Keratinocyte (primary cell): ENCODE measurements at regions not wholly inside any gene's neighbourhood (a gene's known extent, or its start where the extent isn't known, plus 50 kb on each side); places are given as distances from the start of the nearest gene placed in this dataset.

Experiments
- DNase-seq: peaks from one replicate; pipeline ENCODE4 v3.0.0-alpha.2; 2011; ENCODE audit warnings: low read depth, missing footprints, low spot score
- FAIRE-seq: peaks from 2 replicates; lab custom pipeline; 2011; peaks lifted over from hg19 to GRCh38; lab: Jason Lieb, UNC
- H2AFZ ChIP-seq: 2 replicates; pipeline ENCODE4 v1.6.0; 2012; ENCODE audit warnings: low read length, control low read depth, inconsistent platforms; ENCODE audit not compliant: control insufficient read depth
- H3K27ac ChIP-seq: 2 replicates; pipeline ENCODE4 v1.5.1; 2011; ENCODE audit warnings: low read length; ENCODE audit not compliant: control insufficient read depth, insufficient read depth
- H3K27me3 ChIP-seq: 3 replicates; pipeline ENCODE4 v1.6.0; 2011; ENCODE audit warnings: low read length; ENCODE audit not compliant: control insufficient read depth, insufficient read depth; ENCODE audit errors: extremely low read depth
- H3K36me3 ChIP-seq, 2 experiments: 2 replicates in 1 of 2; 3 replicates in 1 of 2; pipeline ENCODE4 v1.5.1; 2011; ENCODE audit warnings: low read length in 2 of 2, mild to moderate bottlenecking in 1 of 2; ENCODE audit not compliant: control insufficient read depth in 2 of 2, insufficient read depth in 2 of 2; ENCODE audit errors: extremely low read depth in 1 of 2
- H3K4me1 ChIP-seq: 3 replicates; pipeline ENCODE4 v1.5.1; 2011; ENCODE audit warnings: low read length; ENCODE audit not compliant: control insufficient read depth, insufficient read depth; ENCODE audit errors: extremely low read depth
- H3K4me2 ChIP-seq: 3 replicates; pipeline ENCODE4 v1.6.0; 2011; ENCODE audit warnings: low read depth, low read length; ENCODE audit not compliant: control insufficient read depth, insufficient read depth; ENCODE audit errors: extremely low read depth
- H3K4me3 ChIP-seq, 3 experiments: fragments of 200-600 bp in 1 of 3; sonication (generic) in 1 of 3; 2 replicates in 2 of 3; 3 replicates in 1 of 3; pipeline ENCODE4 v1.5.1; 2011 to 2016; ENCODE audit warnings: low read length in 3 of 3, mild to moderate bottlenecking in 3 of 3, control low read depth in 2 of 3, inconsistent platforms in 1 of 3, low read depth in 1 of 3, mixed read lengths in 1 of 3, mixed run types in 1 of 3, moderate library complexity in 1 of 3; ENCODE audit not compliant: control insufficient read depth in 2 of 3, insufficient read depth in 2 of 3; ENCODE audit errors: extremely low read depth in 1 of 3
- H3K79me2 ChIP-seq: 2 replicates; pipeline ENCODE4 v1.6.0; 2012; ENCODE audit warnings: low read length; ENCODE audit not compliant: control insufficient read depth, insufficient read depth
- H3K9ac ChIP-seq: 3 replicates; pipeline ENCODE4 v1.6.0; 2011; ENCODE audit warnings: low read length; ENCODE audit not compliant: control insufficient read depth, insufficient read depth; ENCODE audit errors: extremely low read depth
- H3K9me1 ChIP-seq: 3 replicates; pipeline ENCODE4 v1.6.0; 2011; ENCODE audit warnings: low read length; ENCODE audit not compliant: control insufficient read depth, insufficient read depth; ENCODE audit errors: extremely low read depth
- H3K9me3 ChIP-seq: 2 replicates; pipeline ENCODE4 v1.5.1; 2012; ENCODE audit warnings: low read depth, low read length; ENCODE audit not compliant: control insufficient read depth
- H4K20me1 ChIP-seq: 3 replicates; pipeline ENCODE4 v1.6.0; 2011; ENCODE audit warnings: low read length; ENCODE audit not compliant: control insufficient read depth, insufficient read depth; ENCODE audit errors: extremely low read depth
- CTCF ChIP-seq, 3 experiments: IDR thresholded peaks in 1 of 3; conservative IDR thresholded peaks in 1 of 3; optimal IDR thresholded peaks in 1 of 3; 2 replicates in 2 of 3; 3 replicates in 1 of 3; pipeline versions ENCODE3 to v1.5.1; 2011; ENCODE audit warnings: low read length in 3 of 3, mild to moderate bottlenecking in 3 of 3, moderate library complexity in 2 of 3, control low read depth in 1 of 3, inconsistent platforms in 1 of 3; ENCODE audit not compliant: insufficient read depth in 2 of 3; ENCODE audit errors: extremely low read depth in 1 of 3
- EZH2 ChIP-seq: IDR thresholded peaks from one replicate; pipeline ENCODE4 v1.6.1; 2012; ENCODE audit warnings: inconsistent platforms, mild to moderate bottlenecking, low read length, moderate library complexity
- dilution Hi-C: fragments of 300-500 bp; cut with MboI; formaldehyde crosslinking; loops from one replicate; pipeline ENCODE4 v1.7.0; 2020; ENCODE audit warnings: low sequenced_read_pairs; ENCODE audit not compliant: extremely low pct_ligation_motif_present

GRCh38 chr16:79658301-79659033 is 57.9 kb upstream of the MAF start:
- no peaks in the 10 kb centered on the region for H3K27me3 ChIP-seq
- no peaks in the 10 kb centered on the region for H3K9me3 ChIP-seq
- TF ChIP-seq CTCF (optimal IDR thresholded peaks at IDR 0.05 in 1 of 3, IDR thresholded peaks at IDR 0.05 in 1 of 3, conservative IDR thresholded peaks at IDR 0.05 in 1 of 3; ENCODE audit: extremely low read depth in 1 of 3, insufficient read depth in 2 of 3, low read length in 3 of 3) (no peak), EZH2 (no peak)
- dilution Hi-C loops, result no loop called here
- H4K20me1 ChIP-seq, result no peaks in the 10 kb centered on the region
- peak; percentile 86 for DNase-seq
- no peaks in the 10 kb centered on the region for H3K9me1 ChIP-seq
- peak overlapping the region; percentile 96 for H3K27ac ChIP-seq
- peak overlapping the region; percentile 79 for H3K9ac ChIP-seq
- peak; percentile 97 for FAIRE-seq
- no peaks in the 10 kb centered on the region for H3K79me2 ChIP-seq
- H3K4me2 ChIP-seq, result peak overlapping the region; percentile 90
- peak overlapping the region in 2 of 3 experiments; percentile 36 to 47 for H3K4me3 ChIP-seq
- H3K4me1 ChIP-seq, result peaks cover 36% of the 10 kb centered on the region
- no peaks in the 10 kb centered on the region for H3K36me3 ChIP-seq
- H2AFZ ChIP-seq, result peak overlapping the region; percentile 85

GRCh38 chr16:79656553-79657115 is 56.1 kb upstream of the MAF start:
- H3K4me2 ChIP-seq, result no peak overlapping the region
- no peak overlapping the region for H2AFZ ChIP-seq
- H3K9me1 ChIP-seq, result no peaks in the 10 kb centered on the region
- H3K36me3 ChIP-seq, result no peaks in the 10 kb centered on the region
- H3K4me3 ChIP-seq, result no peak overlapping the region
- H3K27me3 ChIP-seq, result no peaks in the 10 kb centered on the region
- H3K9me3 ChIP-seq, result no peaks in the 10 kb centered on the region
- no peak for DNase-seq
- H3K27ac ChIP-seq, result no peak overlapping the region
- H3K4me1 ChIP-seq, result peaks cover 42% of the 10 kb centered on the region
- no peaks in the 10 kb centered on the region for H4K20me1 ChIP-seq
- no peak for TF ChIP-seq EZH2
- TF ChIP-seq CTCF (optimal IDR thresholded peaks at IDR 0.05 in 1 of 3, IDR thresholded peaks at IDR 0.05 in 1 of 3, conservative IDR thresholded peaks at IDR 0.05 in 1 of 3; ENCODE audit: extremely low read depth in 1 of 3, insufficient read depth in 2 of 3, low read length in 3 of 3), result no peak
- H3K9ac ChIP-seq, result no peak overlapping the region
- FAIRE-seq, result peak; percentile 5
- H3K79me2 ChIP-seq, result no peaks in the 10 kb centered on the region
- dilution Hi-C loops, result no loop called here
